ENCODE measurements at regions not wholly inside any gene's neighbourhood (a gene's known extent, or its start where the extent isn't known, plus 50 kb on each side); places are given as distances from the start of the nearest gene placed in this dataset.

DNA sequence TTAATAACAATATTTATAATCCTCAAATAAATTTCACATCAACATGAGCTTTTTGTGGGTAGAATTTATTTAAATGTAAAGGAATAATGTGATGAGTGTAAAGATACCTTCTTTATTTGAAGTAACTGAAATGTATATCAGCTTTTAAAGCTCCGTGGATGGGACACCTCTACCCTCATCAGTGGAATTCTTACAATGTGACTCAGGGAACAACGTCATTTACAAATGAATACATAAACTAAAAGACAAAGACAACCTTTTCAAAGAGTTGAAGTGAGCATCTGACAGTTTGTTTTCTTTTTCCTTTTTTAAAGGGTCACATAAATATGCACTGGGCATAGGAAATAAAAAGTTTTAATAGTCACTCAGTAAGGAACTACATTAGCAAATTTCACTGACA, 1127.0 kb upstream of the CRIM1 start:
- TF ChIP-seq, protein P1, sequence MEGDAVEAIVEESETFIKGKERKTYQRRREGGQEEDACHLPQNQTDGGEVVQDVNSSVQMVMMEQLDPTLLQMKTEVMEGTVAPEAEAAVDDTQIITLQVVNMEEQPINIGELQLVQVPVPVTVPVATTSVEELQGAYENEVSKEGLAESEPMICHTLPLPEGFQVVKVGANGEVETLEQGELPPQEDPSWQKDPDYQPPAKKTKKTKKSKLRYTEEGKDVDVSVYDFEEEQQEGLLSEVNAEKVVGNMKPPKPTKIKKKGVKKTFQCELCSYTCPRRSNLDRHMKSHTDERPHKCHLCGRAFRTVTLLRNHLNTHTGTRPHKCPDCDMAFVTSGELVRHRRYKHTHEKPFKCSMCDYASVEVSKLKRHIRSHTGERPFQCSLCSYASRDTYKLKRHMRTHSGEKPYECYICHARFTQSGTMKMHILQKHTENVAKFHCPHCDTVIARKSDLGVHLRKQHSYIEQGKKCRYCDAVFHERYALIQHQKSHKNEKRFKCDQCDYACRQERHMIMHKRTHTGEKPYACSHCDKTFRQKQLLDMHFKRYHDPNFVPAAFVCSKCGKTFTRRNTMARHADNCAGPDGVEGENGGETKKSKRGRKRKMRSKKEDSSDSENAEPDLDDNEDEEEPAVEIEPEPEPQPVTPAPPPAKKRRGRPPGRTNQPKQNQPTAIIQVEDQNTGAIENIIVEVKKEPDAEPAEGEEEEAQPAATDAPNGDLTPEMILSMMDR (IDR thresholded peaks at IDR 0.05): no peak
- TF ChIP-seq POLR2A (IDR thresholded peaks at IDR 0.05): no peak
